ENCODE measurements at regions not wholly inside any gene's neighbourhood (a gene's known extent, or its start where the extent isn't known, plus 50 kb on each side); places are given as distances from the start of the nearest gene placed in this dataset.
"Not testable (repeated sequence)": the region's sequence is repeated elsewhere in the genome, so short reads cannot be mapped to it uniquely, and the experiment has no call there.

DNA sequence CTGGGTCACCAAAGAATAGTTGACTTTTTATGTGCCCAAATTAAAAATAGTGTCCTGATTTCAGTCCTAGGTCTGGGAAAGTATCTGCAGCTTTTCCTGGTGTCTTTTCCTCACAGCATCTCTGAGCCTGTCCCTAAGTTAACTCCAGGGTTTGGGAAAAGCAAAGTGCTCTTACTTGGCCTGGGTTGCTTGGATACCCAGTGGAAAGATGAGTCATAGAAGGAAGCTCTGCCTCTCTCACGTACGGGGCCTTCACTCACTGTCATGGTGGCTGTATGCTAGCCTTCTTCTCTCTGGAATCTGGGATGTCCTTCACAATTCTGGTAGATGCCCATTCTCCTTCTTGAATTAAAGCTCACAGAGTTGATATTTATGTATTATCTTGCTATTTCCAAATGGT is 607.3 kb downstream of the ANKRD50 start:
- DNase-seq (ENCODE audit: low read depth) = peak; percentile 54

DNA sequence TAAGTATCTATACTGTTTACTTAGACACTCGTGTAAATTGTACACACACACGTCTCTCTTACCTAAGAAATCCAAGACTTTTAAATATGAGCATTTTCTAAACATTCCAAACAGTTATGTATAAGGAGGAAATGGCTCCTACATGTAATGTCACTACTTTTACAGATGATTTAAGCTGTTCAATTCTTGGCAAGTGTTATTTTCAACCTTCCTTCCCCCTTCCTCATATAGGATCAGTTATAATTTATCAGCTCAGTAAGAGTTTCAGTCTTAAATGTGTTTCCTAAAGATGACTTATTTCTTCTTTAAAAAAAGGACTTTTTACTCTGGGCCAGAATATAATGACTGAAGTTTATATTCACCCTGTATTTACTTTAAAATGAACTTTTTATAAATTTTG is 601.1 kb downstream of the ANKRD50 start:
- DNase-seq (ENCODE audit: low read depth) = no peak

DNA sequence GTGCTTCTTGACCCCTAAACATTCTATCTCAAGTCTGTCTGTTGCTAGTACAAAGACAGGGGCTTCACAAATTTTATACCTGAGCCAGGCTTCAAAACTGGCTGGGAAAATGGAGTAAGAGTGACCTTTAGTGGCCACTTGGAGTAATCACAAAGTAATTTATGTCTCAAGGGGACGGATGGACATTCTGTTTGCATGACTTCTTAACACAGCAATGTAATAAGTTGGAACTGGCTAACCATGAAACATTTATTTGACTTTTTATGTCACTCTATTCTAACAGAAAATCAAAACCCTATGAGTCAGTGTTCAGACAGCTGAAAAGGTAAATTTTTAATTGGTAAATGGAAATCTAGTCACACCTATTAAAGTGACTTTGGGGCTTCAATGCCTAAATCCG is 600.6 kb downstream of the ANKRD50 start:
- peak; percentile 82 for DNase-seq (ENCODE audit: low read depth)

DNA sequence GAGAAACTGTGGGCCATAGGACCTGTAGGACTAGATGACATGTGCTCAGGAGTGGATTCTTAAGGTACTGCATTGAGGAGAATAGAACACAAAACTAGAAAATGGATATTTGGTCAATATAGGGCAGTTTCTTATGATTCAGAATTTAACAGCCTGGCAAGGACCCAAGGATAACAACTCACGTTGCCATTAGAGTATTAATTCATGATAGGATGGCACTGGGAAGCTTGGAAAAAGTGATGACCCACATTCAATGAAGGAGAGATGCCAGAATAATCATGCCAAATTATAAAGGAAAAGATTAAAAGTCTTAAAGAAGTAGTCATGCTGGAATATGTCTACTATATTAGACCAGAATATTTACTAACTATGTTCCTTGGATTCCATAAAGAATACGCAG is 594.5 kb downstream of the ANKRD50 start:
- no peak for DNase-seq (ENCODE audit: low read depth)

DNA sequence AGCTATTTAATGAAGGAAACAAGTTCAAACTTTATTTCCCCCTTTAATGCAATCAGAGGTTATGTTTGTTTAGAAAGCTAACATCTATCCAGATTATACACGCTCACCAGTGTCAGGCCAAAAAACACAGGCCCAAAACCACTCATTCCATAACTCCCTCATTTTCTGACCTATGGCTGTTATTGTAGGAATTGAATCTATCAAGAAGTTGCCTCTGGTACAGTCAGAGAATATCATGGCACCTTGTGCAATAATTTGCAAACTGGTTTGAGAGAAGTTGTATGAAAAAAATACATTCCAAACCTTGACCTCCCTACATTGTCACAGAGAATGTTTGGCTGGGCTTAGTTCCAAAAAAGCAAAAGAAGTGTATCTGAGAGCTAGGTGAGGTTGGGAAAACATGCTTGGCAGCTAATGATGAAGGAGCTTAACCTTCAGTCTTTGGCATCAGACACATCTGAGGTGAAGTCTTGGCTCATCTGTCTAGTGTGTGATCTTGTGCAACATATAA is 591.0 kb downstream of the ANKRD50 start:
- peak; percentile 48 for DNase-seq (ENCODE audit: low read depth)

DNA sequence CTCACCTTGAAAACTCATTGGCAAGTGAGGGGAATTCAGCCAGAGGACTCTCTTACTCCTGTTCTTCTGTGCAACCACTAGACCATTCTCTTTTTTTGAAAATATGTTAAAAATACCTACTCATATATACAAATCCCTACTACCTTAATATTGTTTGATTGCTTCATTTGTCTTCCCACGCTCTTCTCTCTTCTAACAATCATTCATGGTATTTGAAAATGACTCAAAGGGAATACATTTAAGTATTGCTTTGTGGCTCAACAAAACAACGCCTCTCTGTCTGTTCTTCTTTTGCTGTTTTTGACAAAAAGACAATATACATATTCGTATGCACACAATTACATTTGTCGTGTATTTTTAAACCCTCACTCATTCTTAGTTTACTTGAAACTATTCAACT is 589.4 kb downstream of the ANKRD50 start:
- DNase-seq (ENCODE audit: low read depth) = no peak

DNA sequence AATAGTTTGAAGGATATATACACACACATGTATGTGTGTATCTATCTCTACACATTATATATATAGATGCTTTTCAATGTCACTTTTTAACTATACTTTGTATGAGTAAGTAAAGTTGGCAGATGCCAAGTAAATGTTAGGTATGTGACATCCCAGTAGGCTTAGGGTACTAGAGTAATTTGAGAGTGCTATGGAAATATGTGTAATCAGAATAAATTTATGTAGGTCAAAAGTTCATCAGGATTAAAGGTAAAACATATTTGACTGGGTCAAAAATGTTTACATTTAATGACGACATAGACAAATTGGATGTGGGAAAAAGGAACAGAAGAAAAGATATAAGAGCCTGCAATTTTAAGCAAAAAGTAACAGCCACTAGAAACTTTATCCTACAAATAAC is 588.8 kb downstream of the ANKRD50 start:
- no peak for DNase-seq (ENCODE audit: low read depth)

DNA sequence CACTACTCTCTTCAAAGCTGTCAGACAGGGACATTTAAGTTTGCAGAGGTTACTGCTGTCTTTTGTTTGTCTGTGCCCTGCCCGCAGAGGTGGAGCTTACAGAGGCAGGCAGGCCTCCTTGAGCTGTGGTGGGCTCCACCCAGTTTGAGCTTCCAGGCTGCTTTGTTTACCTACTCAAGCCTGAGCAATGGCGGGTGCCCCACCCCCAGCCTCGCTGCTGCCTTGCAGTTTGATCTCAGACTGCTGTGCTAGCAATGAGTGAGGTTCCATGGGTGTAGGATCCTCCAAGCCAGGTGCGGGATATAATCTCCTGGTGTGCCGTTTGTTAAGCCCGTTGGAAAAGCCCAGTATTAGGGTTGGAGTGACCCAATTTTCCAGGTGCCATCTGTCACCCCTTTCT is 581.2 kb downstream of the ANKRD50 start:
- DNase-seq (ENCODE audit: low read depth) = not testable (repeated sequence)

DNA sequence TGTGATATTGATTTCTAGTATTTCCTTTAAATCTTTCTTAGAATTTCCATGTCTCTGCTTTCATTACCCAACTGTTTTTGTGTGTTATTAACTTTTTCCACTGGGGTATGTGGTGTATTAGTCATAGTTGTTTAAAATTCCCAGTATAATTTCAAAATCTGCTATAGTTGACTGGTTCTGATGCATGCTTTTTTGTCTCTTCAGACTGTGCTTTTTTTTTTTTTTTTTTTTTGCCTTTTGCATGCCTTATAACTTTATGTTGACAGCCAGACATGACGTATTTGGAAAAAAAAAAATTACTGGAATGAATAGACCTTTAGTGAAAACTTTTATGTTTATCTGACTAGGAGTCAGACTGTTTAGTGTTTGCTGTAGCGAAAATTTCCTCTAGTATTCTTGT is 580.4 kb downstream of the ANKRD50 start:
- DNase-seq (ENCODE audit: low read depth) = peak; percentile 29

DNA sequence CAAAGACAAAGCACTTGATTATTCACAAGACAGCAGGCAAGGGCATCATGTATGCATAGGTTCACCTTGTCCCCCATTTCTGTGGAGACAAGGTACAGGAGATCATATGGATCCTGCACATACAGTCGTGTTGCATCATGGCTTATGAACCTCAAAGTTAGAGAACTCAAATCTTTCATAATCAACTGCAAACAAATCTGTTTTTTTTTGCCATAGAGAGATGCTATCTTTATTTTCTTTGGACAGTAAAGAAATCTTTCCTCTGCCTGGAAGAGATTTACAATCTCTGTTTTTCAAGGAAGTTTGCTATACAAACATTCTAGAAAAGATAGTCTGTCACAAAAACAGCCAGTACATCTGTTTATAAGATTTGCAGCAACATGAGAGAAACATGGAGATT is 578.8 kb downstream of the ANKRD50 start:
- DNase-seq (ENCODE audit: low read depth) = peak; percentile 30

DNA sequence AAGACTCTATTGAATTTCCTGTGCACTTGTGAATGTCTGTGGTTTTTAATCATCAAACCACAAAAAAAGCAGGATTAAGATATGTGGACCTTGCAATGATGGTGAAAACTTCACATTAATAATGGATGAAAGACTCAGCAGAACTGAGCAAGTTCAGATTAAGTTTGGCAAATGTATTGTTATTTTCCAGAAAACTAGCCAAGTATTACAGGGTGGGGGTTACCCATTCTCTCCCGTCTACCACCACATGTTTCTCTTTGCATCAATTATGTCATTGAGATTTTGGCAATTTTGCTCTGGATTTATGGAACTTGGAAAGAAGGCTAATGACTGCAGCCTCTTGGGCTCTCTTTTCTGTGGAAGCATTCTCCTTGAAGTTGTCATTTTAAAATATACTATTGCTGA is 577.1 kb downstream of the ANKRD50 start:
- DNase-seq (ENCODE audit: low read depth) = peak; percentile 48

DNA sequence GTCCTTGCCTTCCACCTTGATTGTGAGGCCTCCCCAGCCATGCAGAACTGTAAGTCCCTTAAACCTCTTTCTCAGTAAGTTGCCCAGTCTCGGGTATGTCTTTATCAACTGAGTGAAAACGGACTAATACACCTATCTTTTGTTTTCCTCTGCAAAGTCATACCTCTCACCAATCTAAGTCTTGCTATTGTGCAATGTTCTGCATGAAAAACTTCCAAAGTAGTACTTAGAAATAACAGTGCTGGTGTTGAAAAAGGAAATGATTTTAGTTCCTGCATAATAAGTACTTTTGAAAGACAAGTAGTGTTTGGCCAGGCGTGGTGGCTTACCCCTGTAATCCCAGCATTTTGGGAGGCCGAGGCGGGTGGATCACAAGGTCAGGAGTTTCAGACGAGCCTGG is 573.5 kb downstream of the ANKRD50 start:
- no peak for DNase-seq (ENCODE audit: low read depth)

DNA sequence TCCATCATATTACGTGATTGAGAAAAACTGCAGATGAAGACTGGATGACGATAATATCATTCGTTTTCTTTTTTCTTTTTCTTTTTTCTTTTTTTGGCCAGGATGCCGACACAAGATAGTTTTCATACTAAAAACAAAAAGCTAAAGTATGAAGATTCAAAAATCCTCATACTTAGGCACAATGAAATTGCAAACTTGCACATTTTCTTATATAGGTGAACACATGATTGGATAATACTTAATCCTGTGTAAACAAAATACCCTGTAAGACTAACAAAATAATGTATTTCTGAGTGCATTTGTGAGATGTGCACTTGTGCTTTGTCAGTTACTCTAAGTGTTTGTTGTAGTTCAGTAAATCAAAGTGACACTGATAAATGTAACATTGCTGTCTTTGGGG is 568.9 kb downstream of the ANKRD50 start:
- no peak for DNase-seq (ENCODE audit: low read depth)

DNA sequence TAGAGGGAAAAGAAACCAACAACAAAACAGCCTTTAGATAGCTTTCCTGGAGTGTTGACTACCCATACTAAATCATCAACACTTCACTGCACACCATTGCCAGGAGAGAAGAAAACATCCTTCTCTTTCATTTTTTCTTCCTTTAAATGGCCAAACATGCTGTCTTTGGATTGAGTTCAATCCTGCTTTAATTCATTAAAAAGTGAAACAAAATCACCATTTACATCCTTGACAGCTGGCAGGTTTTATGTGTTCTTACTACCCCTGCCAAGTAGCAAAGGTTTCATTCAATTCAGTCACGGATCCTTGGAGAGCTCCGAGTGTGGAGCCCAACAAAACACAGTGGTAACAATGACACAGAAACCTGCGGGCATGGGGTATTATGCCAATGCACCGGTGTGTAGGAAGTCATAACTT is 568.3 kb downstream of the ANKRD50 start:
- no peak for DNase-seq (ENCODE audit: low read depth)

DNA sequence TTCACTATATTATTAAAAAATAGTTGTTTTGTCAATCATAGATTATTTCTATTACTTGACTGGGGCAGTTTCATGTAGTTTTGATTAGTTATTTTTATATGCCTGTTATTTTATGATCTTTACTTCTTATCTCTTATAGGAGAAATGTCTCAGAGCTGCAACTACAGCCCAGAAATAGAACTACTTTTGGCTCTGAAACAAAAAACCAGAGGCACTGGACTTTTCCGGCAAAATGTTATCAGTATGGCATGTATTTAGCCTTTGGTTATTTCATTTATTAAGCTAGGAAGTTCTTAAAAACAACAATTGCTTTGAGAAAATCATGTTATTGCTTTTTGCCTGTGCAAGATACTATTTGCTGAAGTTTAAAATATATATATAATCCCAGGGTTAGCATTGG is 566.5 kb downstream of the ANKRD50 start:
- no peak for DNase-seq (ENCODE audit: low read depth)

DNA sequence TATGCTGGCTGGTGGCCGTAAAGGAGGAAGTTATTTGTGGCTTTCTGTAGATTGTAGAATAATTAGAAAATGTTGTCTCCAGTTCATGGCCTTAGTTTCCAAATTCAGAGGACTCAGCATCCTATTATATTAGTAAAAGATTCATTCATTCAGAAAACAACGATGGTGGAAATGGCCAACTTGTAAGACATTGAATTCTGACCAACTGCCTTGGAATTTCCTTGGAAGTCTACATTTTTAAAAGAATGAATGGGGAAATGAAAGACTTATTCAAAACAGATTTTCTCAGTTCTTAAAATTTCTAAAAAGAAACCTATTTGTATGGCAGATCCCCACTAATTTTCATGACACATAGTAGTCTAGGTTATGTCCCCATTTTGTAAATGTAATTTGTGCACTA is 561.5 kb downstream of the ANKRD50 start:
- no peak for DNase-seq (ENCODE audit: low read depth)

DNA sequence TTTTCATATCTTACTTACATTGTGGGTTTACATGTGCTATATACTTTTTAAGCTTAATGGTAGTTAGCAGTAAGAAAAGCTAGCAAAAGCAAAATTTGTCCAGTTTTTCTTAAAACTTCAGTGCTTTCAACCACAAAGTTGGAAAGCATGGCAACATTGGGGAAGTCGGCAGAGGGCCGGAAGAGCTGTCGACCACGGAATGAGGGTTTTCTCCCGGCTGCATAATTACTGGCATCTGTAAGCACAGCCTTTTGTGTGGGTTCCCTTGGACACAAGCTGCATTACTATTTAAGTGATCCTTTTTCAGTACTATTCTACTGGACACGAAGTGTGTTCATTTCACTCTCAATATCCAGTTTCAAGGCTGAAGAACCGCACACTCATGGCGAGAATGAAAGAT is 560.4 kb downstream of the ANKRD50 start:
- no peak for DNase-seq (ENCODE audit: low read depth)

DNA sequence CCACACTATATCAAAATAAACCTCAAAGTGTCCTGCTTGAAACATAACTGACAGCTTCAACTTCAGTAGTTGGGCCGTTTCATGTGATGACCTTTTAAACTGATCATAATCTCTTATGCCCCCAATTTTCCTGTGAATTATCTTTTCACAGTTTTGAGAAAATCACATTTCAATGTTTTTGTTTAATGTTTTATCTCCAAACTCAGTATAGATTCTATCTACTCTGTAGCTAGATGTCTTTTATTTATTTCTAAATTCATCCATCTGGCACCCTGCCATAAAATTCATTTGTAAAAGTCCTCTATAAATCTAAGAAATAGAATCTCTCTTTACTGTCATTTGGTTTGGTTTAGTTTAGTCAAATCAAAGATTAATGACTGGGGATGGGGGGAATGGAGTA is 557.3 kb downstream of the ANKRD50 start:
- DNase-seq (ENCODE audit: low read depth) = no peak

DNA sequence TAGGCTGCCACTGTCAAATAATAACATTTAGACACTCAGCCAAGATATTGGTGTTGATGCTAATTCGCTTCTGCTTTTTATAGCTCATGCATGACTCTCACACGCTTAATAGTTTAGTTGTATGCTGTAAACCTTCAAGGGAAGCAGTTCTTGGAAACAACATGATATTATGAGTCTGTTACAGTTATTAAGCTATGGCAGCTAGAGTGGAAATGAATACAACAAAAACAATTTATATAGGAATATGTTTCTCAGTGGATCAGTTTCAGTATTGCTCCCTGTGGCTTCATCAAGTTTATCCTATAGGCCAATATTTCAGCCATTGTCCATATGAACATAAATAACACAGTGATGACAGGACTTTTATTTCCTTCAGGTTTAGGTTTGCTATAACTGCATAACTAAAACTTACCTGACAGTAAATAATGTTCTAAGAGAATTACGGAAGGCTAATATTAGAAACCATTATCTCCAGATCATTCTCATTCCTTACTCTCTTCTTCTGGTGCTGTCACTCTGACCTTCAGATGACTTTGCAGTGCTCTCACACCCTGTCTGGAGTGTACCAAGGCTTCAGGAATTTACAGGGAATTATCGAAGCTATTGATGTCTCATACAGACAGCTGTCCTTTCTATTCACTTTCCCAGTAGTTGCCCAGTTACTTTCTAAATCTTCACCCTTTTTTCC is 555.0 kb downstream of the ANKRD50 start:
- DNase-seq (ENCODE audit: low read depth) = no peak

DNA sequence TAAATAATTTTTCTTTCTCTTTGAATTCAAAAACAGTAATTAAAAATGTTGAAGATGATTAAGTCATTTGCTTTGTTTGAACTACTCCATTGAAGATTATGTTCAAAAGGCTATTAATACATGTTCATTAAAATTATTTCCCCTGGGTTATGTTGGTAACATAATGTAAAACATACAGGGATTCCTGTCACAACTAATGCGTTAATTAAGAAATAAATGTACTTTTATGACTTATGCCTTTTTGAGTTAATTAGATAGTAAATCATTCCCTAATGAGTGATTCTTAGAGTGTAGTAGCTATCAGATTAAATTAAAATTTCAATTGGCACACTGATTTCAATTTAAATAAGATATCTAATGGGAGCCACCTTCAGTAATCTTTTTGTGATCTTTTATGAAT is 549.1 kb downstream of the ANKRD50 start:
- DNase-seq (ENCODE audit: low read depth) = no peak

DNA sequence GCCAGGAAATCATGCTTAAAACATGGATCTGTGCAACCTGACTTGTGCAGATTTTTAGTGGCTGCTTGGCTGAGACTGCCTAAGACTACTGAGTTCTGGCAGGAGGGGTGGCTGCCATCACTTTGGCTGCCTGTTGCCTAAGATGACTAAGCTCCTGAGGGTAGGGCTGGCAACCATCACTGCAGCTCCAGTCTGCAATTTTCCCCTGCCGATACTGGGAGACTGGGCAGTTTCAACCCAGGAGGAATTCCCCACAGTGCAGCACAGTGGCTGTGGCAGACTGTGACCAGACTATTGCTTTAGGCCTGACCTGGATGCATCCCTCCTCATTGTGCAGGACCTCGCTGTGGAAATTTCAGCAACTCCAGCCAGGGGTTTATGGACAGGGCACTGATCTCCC is 544.9 kb downstream of the ANKRD50 start:
- no peak for DNase-seq (ENCODE audit: low read depth)

DNA sequence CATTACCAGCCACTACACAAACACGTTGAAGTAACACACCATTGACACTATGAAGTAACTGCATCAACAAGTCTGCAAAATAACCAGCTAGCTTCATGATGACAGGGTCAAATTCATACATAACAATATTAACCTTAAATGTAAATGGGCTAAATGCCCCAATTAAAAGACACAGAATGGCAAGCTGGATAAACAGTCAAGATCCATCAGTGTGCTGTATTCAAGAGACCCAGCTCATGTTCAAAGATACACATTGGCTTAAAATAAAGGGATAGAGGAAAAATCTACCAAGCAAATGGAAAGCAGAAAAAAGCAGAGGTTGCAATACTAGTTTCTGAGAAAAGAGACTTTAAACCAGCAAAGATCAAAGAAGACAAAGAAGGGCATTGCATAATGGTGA is 543.0 kb downstream of the ANKRD50 start:
- not testable (repeated sequence) for DNase-seq (ENCODE audit: low read depth)

DNA sequence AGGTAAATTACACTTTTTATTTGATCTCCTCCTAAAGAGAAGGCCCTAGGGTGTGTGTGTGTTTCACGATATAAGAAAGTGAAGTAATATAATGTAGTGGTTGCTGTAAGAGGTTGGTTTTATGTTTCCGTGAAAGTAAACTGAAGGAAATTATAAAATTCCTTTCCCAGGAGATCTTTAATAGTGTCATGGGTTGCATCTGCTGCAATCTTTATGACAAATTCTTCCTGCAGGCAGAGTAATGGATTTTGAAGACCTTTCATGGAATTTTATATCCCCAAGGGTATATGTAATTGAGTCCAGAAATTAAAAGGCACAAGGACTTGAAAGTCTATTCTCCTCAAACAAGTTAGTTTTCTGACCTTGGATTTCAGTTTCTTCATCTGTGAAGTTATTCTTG is 538.6 kb downstream of the ANKRD50 start:
- DNase-seq (ENCODE audit: low read depth) = peak; percentile 55

DNA sequence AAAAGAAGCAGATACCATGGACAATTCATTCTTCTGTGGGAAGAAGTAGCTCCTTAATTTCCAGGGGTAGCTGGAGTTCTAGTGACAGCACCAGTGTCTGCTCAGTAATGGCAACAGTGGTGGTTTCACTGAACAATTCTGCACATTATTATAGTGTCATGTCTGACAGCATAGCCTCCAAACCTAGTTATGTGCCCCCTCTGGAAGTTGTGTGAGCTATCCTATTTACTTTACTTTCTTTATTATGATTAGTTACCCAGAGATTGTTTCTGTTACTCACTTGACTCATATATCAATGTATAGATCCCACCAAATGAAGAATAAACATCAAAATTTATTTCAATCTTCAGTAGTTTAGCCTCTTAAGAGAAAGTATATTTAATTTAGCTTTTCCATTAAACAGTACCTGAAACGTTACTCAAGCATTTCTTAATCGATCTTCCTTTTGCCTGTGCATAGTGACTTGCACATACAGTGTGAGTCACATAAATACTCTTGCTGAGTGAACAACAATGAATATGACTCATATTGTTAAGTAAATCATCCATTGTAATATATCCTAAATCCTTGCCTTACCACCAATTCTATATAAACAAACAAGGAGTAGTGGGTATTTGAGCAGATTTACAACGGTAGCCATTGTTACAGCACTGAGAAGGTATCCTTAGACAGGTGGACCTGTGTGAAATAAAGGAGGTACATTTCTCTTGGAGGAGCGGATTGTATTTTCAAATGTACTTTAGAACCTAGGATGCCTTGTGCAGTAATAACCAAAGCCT is 534.7 kb downstream of the ANKRD50 start:
- peak; percentile 67 for DNase-seq (ENCODE audit: low read depth)
